ENCODE measurements at regions not wholly inside any gene's neighbourhood (a gene's known extent, or its start where the extent isn't known, plus 50 kb on each side); places are given as distances from the start of the nearest gene placed in this dataset.

- ATAC-seq (ENCODE audit: poor library complexity): no peak
- DNase-seq: no peak
- intact Hi-C loops (cut with DNase I): no loop called here
Measured at GRCh38 chr3:167901138-167901537, 165.6 kb downstream of the SERPINI1 start.

GRCh38 chr3:167899093-167899492 lies 163.6 kb downstream of the SERPINI1 start:
- DNase-seq (no peak), ATAC-seq (ENCODE audit: poor library complexity) (no peak)
- intact Hi-C loops (cut with DNase I): no loop called here

- ATAC-seq (ENCODE audit: poor library complexity): no peak
- intact Hi-C loops (cut with DNase I): no loop called here
- no peak for DNase-seq
Measured at GRCh38 chr3:167898091-167898490, 162.6 kb downstream of the SERPINI1 start.

- intact Hi-C loops (cut with DNase I): no loop called here
- ATAC-seq (ENCODE audit: poor library complexity): no peak
- no peak for DNase-seq
Measured at GRCh38 chr3:167895684-167896083, 160.2 kb downstream of the SERPINI1 start.

GRCh38 chr3:167895178-167895577 lies 159.7 kb downstream of the SERPINI1 start:
- ATAC-seq (ENCODE audit: poor library complexity) (no peak), DNase-seq (no peak)
- intact Hi-C loops (cut with DNase I): no loop called here

GRCh38 chr3:167892205-167892604 lies 156.7 kb downstream of the SERPINI1 start:
- DNase-seq (no peak), ATAC-seq (ENCODE audit: poor library complexity) (no peak)
- intact Hi-C loops (cut with DNase I): no loop called here

- ATAC-seq (ENCODE audit: poor library complexity) (no peak), DNase-seq (no peak)
- intact Hi-C loops (cut with DNase I): loop anchor here (10.0 kb wide), 1 partner anchor 502 kb away; the partner anchor contains the start of gene ZBBX
Measured at GRCh38 chr3:167887096-167887495, 151.6 kb downstream of the SERPINI1 start.

GRCh38 chr3:167886690-167887089 lies 151.2 kb downstream of the SERPINI1 start:
- DNase-seq (no peak), ATAC-seq (ENCODE audit: poor library complexity) (no peak)
- intact Hi-C loops (cut with DNase I): loop anchor here (10.0 kb wide), 1 partner anchor 502 kb away; the partner anchor contains the start of gene ZBBX

- ATAC-seq (ENCODE audit: poor library complexity): no peak
- no peak for DNase-seq
- intact Hi-C loops (cut with DNase I): loop anchor here (10.0 kb wide), 1 partner anchor 500 kb away; the partner anchor contains the start of gene ZBBX
Measured at GRCh38 chr3:167885277-167885676, 149.8 kb downstream of the SERPINI1 start.

GRCh38 chr3:167884481-167884880 lies 149.0 kb downstream of the SERPINI1 start:
- ATAC-seq (ENCODE audit: poor library complexity) (no peak), DNase-seq (no peak)
- intact Hi-C loops (cut with DNase I): loop anchor here (5.0 to 10.0 kb wide), 2 partner anchors 47 to 500 kb away; partner anchors contain the start of gene ZBBX

GRCh38 chr3:167883452-167883851 lies 147.9 kb downstream of the SERPINI1 start:
- DNase-seq (no peak), ATAC-seq (ENCODE audit: poor library complexity) (no peak)
- intact Hi-C loops (cut with DNase I): loop anchor here (5.0 to 10.0 kb wide), 2 partner anchors 46 to 499 kb away; partner anchors contain the start of gene ZBBX

GRCh38 chr3:167882057-167882667 lies 146.6 kb downstream of the SERPINI1 start:
- intact Hi-C loops (cut with DNase I): loop anchor here (5.0 to 10.0 kb wide), 2 partner anchors 45 to 497 kb away; partner anchors contain the start of gene ZBBX
- DNase-seq: no peak
- ATAC-seq (ENCODE audit: poor library complexity): no peak

GRCh38 chr3:167880183-167880582 lies 144.7 kb downstream of the SERPINI1 start:
- no peak for DNase-seq
- no peak for ATAC-seq (ENCODE audit: poor library complexity)
- intact Hi-C loops (cut with DNase I): loop anchor here (5.0 to 10.0 kb wide), 2 partner anchors 43 to 495 kb away; partner anchors contain the start of gene ZBBX

- peak; percentile 63 for ATAC-seq (ENCODE audit: poor library complexity)
- no peak for DNase-seq
- intact Hi-C loops (cut with DNase I): no loop called here
Measured at GRCh38 chr3:167876620-167877281, 141.2 kb downstream of the SERPINI1 start.
